ENCODE measurements at regions not wholly inside any gene's neighbourhood (a gene's known extent, or its start where the extent isn't known, plus 50 kb on each side); places are given as distances from the start of the nearest gene placed in this dataset.

- Histone ChIP-seq H3K27me3 (ENCODE audit: control insufficient read depth in 4 of 4, insufficient read depth in 4 of 4, low read length in 3 of 4) (no peaks in the 10 kb centered on the region), H3K27ac (ENCODE audit: low read depth in 1 of 2, low read length in 2 of 2) (no peak overlapping the region), H3K4me1 (ENCODE audit: control insufficient read depth in 4 of 4, insufficient read depth in 4 of 4, low read length in 3 of 4) (no peaks in the 10 kb centered on the region), H3K9me3 (ENCODE audit: control insufficient read depth in 4 of 4, low read length in 3 of 4) (peaks cover 0 to 3% (median 0%) of the 10 kb centered on the region in 4 donors), H3K4me3 (ENCODE audit: low read depth in 1 of 3, low read length in 3 of 3) (no peak overlapping the region), H3K36me3 (ENCODE audit: control insufficient read depth in 4 of 4, insufficient read depth in 3 of 4, low read depth in 1 of 4, low read length in 3 of 4) (no peaks in the 10 kb centered on the region), H3K9ac (ENCODE audit: low read depth in 1 of 2, low read length in 2 of 2) (no peak overlapping the region)
- 79% methylated on average over 2 of the region's 2 CpGs for WGBS
- TF ChIP-seq SP1 (IDR thresholded peaks at IDR 0.05) (no peak), EGR1 (IDR thresholded peaks at IDR 0.05; ENCODE audit: low read depth in 2 of 2) (no peak), CTCF (IDR thresholded peaks at IDR 0.05; ENCODE audit: low read depth, low read length, missing input control) (no peak), REST (IDR thresholded peaks at IDR 0.05) (no peak), RAD21 (IDR thresholded peaks at IDR 0.05) (no peak), FOXA1 (IDR thresholded peaks at IDR 0.05) (no peak), HNF4G (IDR thresholded peaks at IDR 0.05) (no peak), YY1 (IDR thresholded peaks at IDR 0.05) (no peak), FOXA2 (IDR thresholded peaks at IDR 0.05) (no peak), GABPA (IDR thresholded peaks at IDR 0.05 in 1 of 2, conservative IDR thresholded peaks at IDR 0.05 in 1 of 2) (no peak), NR2F2 (IDR thresholded peaks at IDR 0.05) (no peak)
- TF ChIP-seq, protein P1, sequence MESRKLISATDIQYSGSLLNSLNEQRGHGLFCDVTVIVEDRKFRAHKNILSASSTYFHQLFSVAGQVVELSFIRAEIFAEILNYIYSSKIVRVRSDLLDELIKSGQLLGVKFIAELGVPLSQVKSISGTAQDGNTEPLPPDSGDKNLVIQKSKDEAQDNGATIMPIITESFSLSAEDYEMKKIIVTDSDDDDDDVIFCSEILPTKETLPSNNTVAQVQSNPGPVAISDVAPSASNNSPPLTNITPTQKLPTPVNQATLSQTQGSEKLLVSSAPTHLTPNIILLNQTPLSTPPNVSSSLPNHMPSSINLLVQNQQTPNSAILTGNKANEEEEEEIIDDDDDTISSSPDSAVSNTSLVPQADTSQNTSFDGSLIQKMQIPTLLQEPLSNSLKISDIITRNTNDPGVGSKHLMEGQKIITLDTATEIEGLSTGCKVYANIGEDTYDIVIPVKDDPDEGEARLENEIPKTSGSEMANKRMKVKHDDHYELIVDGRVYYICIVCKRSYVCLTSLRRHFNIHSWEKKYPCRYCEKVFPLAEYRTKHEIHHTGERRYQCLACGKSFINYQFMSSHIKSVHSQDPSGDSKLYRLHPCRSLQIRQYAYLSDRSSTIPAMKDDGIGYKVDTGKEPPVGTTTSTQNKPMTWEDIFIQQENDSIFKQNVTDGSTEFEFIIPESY (IDR thresholded peaks at IDR 0.05): no peak
- DNase-seq (ENCODE audit: low spot score): no peak
Measured at GRCh38 chr6:96276305-96276704, 245.3 kb upstream of the UFL1 start.

DNA sequence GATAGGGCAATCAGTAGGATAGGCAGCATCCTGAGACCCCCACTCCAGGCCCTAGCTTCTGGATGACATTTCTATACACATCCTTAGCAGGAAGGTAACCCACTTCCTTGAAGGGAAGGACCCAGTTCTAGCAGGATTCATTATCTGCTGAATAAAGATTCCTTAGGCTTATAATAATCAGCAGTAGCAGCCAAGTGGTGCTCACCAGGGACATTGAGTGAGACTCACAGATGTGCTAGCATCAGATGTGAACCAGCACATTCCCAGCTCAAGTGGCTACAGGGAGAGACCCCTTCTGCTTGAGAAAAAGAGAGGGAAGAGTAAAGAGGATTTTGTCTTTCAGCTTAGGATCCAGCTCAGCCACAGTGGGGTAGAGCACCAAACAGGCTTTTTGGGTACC lies 244.8 kb upstream of the UFL1 start:
- no peak overlapping the region for H3K4me3 ChIP-seq (ENCODE audit: low read depth in 1 of 3, low read length in 3 of 3)
- no peaks in the 10 kb centered on the region for H3K4me1 ChIP-seq (ENCODE audit: control insufficient read depth in 4 of 4, insufficient read depth in 4 of 4, low read length in 3 of 4)
- peaks cover 0 to 1% (median 0%) of the 10 kb centered on the region in 4 donors for H3K9me3 ChIP-seq (ENCODE audit: control insufficient read depth in 4 of 4, low read length in 3 of 4)
- DNase-seq (ENCODE audit: low spot score): no peak
- H3K27me3 ChIP-seq (ENCODE audit: control insufficient read depth in 4 of 4, insufficient read depth in 4 of 4, low read length in 3 of 4): no peaks in the 10 kb centered on the region
- no peaks in the 10 kb centered on the region for H3K36me3 ChIP-seq (ENCODE audit: control insufficient read depth in 4 of 4, insufficient read depth in 3 of 4, low read depth in 1 of 4, low read length in 3 of 4)
- no peak overlapping the region for H3K27ac ChIP-seq (ENCODE audit: low read depth in 1 of 2, low read length in 2 of 2)
- H3K9ac ChIP-seq (ENCODE audit: low read depth in 1 of 2, low read length in 2 of 2): no peak overlapping the region
- TF ChIP-seq CTCF (IDR thresholded peaks at IDR 0.05; ENCODE audit: low read depth, low read length, missing input control): no peak
- TF ChIP-seq, protein P2, sequence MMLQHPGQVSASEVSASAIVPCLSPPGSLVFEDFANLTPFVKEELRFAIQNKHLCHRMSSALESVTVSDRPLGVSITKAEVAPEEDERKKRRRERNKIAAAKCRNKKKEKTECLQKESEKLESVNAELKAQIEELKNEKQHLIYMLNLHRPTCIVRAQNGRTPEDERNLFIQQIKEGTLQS (IDR thresholded peaks at IDR 0.05): no peak
- TF ChIP-seq HNF4G (IDR thresholded peaks at IDR 0.05): no peak
- no peak for TF ChIP-seq HNF4A (conservative IDR thresholded peaks at IDR 0.05)
- no peak for TF ChIP-seq RAD21 (IDR thresholded peaks at IDR 0.05)
- TF ChIP-seq FOXA2 (IDR thresholded peaks at IDR 0.05): no peak
- no peak for TF ChIP-seq SP1 (IDR thresholded peaks at IDR 0.05)
- no peak for TF ChIP-seq GABPA (IDR thresholded peaks at IDR 0.05 in 1 of 2, conservative IDR thresholded peaks at IDR 0.05 in 1 of 2)
- TF ChIP-seq JUND (IDR thresholded peaks at IDR 0.05): no peak
- no peak for TF ChIP-seq EGR1 (IDR thresholded peaks at IDR 0.05; ENCODE audit: low read depth in 2 of 2)
- TF ChIP-seq, protein P3, sequence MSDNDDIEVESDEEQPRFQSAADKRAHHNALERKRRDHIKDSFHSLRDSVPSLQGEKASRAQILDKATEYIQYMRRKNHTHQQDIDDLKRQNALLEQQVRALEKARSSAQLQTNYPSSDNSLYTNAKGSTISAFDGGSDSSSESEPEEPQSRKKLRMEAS (IDR thresholded peaks at IDR 0.05): no peak
- no peak for TF ChIP-seq REST (IDR thresholded peaks at IDR 0.05)
- TF ChIP-seq NR2F2 (IDR thresholded peaks at IDR 0.05): no peak
- TF ChIP-seq RXRA (IDR thresholded peaks at IDR 0.05): no peak
- TF ChIP-seq FOXA1 (IDR thresholded peaks at IDR 0.05): no peak
